ENCODE measurements at regions not wholly inside any gene's neighbourhood (a gene's known extent, or its start where the extent isn't known, plus 50 kb on each side); places are given as distances from the start of the nearest gene placed in this dataset.

DNA sequence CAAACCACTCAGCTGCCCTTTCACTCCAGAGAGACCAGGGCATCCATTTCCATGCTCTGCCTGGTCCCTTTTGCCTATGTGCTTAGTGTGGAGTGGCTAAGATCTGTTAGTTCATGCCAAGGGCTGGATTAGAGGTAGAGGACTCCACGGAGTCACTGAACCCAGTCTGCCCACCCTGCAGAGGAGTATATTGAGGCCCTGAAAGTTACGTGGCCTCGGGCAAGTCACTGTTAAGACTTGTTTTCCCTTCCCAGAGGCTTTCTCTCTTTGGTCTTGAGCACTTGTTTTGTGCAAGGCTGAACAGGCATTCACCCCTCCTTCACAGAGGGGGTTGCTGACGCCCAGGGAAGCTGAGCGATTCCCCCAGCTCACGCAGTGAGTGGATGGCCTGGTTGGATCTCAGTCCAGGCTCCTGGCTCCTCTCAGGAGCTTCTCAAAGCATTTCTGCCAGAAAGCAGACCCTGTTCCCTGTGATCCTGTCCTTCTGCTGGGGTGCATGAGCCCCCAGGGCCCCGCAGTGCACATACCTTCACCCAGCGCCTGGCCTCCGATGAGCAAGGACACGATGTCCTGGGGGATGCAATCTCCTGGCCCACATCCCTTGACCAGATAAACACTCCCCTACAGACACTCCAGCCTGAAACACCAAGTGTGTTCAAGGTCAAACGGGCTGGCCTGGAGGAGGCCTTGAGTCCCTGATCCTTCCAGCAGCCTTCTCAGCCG is 153.4 kb upstream of the GSE1 start:
- H3K36me3 ChIP-seq (ENCODE audit: insufficient read depth), result no peaks in the 10 kb centered on the region
- no peak overlapping the region for H2AFZ ChIP-seq (ENCODE audit: low read depth)
- H3K27ac ChIP-seq, result no peak overlapping the region
- no peaks in the 10 kb centered on the region for H3K79me2 ChIP-seq (ENCODE audit: insufficient read depth, low read depth)
- H3K27me3 ChIP-seq (ENCODE audit: insufficient read depth, low read depth), result peaks cover 92% of the 10 kb centered on the region
- no peak overlapping the region for H3K4me3 ChIP-seq (IDR thresholded peaks at IDR 0.05; ENCODE audit: insufficient read depth, low read depth, low read length)
- H4K20me1 ChIP-seq (ENCODE audit: insufficient read depth), result no peaks in the 10 kb centered on the region
- H3K4me2 ChIP-seq, result no peak overlapping the region
- H3K4me1 ChIP-seq (ENCODE audit: low read depth, poor library complexity, severe bottlenecking), result no peaks in the 10 kb centered on the region
- no peak overlapping the region for H3K9ac ChIP-seq
- TF ChIP-seq, protein P1, sequence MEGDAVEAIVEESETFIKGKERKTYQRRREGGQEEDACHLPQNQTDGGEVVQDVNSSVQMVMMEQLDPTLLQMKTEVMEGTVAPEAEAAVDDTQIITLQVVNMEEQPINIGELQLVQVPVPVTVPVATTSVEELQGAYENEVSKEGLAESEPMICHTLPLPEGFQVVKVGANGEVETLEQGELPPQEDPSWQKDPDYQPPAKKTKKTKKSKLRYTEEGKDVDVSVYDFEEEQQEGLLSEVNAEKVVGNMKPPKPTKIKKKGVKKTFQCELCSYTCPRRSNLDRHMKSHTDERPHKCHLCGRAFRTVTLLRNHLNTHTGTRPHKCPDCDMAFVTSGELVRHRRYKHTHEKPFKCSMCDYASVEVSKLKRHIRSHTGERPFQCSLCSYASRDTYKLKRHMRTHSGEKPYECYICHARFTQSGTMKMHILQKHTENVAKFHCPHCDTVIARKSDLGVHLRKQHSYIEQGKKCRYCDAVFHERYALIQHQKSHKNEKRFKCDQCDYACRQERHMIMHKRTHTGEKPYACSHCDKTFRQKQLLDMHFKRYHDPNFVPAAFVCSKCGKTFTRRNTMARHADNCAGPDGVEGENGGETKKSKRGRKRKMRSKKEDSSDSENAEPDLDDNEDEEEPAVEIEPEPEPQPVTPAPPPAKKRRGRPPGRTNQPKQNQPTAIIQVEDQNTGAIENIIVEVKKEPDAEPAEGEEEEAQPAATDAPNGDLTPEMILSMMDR (conservative IDR thresholded peaks at IDR 0.05; ENCODE audit: low read depth, low read length), result no peak

GRCh38 chr16:85460252-85461021 is 152.7 kb upstream of the GSE1 start:
- Histone ChIP-seq H3K4me2 (no peak overlapping the region), H3K27me3 (ENCODE audit: insufficient read depth, low read depth) (peaks cover 92% of the 10 kb centered on the region), H3K79me2 (ENCODE audit: insufficient read depth, low read depth) (no peaks in the 10 kb centered on the region), H4K20me1 (ENCODE audit: insufficient read depth) (no peaks in the 10 kb centered on the region), H3K9ac (no peak overlapping the region), H2AFZ (ENCODE audit: low read depth) (no peak overlapping the region), H3K4me1 (ENCODE audit: low read depth, poor library complexity, severe bottlenecking) (no peaks in the 10 kb centered on the region), H3K36me3 (ENCODE audit: insufficient read depth) (no peaks in the 10 kb centered on the region), H3K4me3 (IDR thresholded peaks at IDR 0.05; ENCODE audit: insufficient read depth, low read depth, low read length) (no peak overlapping the region), H3K27ac (no peak overlapping the region)
- TF ChIP-seq, protein P1 (conservative IDR thresholded peaks at IDR 0.05; ENCODE audit: low read depth, low read length), result no peak

- Histone ChIP-seq H3K4me3 (IDR thresholded peaks at IDR 0.05; ENCODE audit: insufficient read depth, low read depth, low read length) (no peak overlapping the region), H3K4me2 (no peak overlapping the region), H3K36me3 (ENCODE audit: insufficient read depth) (no peaks in the 10 kb centered on the region), H3K4me1 (ENCODE audit: low read depth, poor library complexity, severe bottlenecking) (no peaks in the 10 kb centered on the region), H3K27me3 (ENCODE audit: insufficient read depth, low read depth) (peaks cover 92% of the 10 kb centered on the region), H3K9ac (no peak overlapping the region), H2AFZ (ENCODE audit: low read depth) (no peak overlapping the region), H4K20me1 (ENCODE audit: insufficient read depth) (no peaks in the 10 kb centered on the region), H3K27ac (no peak overlapping the region), H3K79me2 (ENCODE audit: insufficient read depth, low read depth) (no peaks in the 10 kb centered on the region)
- TF ChIP-seq, protein P1 (conservative IDR thresholded peaks at IDR 0.05; ENCODE audit: low read depth, low read length), result no peak
Measured at GRCh38 chr16:85461022-85461813, 151.9 kb upstream of the GSE1 start.

- Histone ChIP-seq H3K9ac (no peak overlapping the region), H3K27me3 (ENCODE audit: insufficient read depth, low read depth) (peaks cover 92% of the 10 kb centered on the region), H2AFZ (ENCODE audit: low read depth) (no peak overlapping the region), H3K4me2 (no peak overlapping the region), H4K20me1 (ENCODE audit: insufficient read depth) (no peaks in the 10 kb centered on the region), H3K4me1 (ENCODE audit: low read depth, poor library complexity, severe bottlenecking) (no peaks in the 10 kb centered on the region), H3K79me2 (ENCODE audit: insufficient read depth, low read depth) (no peaks in the 10 kb centered on the region), H3K27ac (no peak overlapping the region), H3K36me3 (ENCODE audit: insufficient read depth) (no peaks in the 10 kb centered on the region), H3K4me3 (IDR thresholded peaks at IDR 0.05; ENCODE audit: insufficient read depth, low read depth, low read length) (no peak overlapping the region)
- TF ChIP-seq, protein P1 (conservative IDR thresholded peaks at IDR 0.05; ENCODE audit: low read depth, low read length), result no peak
Measured at GRCh38 chr16:85461814-85462713, 151.1 kb upstream of the GSE1 start.

Measured in KMS-11 (cell line).